Trophoblast cell (in vitro differentiated cells and primary cell): ENCODE measurements at regions not wholly inside any gene's neighbourhood (a gene's known extent, or its start where the extent isn't known, plus 50 kb on each side); places are given as distances from the start of the nearest gene placed in this dataset.
"Not testable (repeated sequence)": the region's sequence is repeated elsewhere in the genome, so short reads cannot be mapped to it uniquely, and the experiment has no call there.

ENCODE experiments used
- DNase-seq, 2 donors: peaks; one replicate each; pipeline ENCODE4 v3.0.0-alpha.2; 2016
- H2AFZ ChIP-seq: 2 replicates; pipeline ENCODE4 v1.6.1; 2013; ENCODE audit warnings: low read length, moderate library complexity, mild to moderate bottlenecking; ENCODE audit not compliant: insufficient read depth, poor library complexity
- H2AK5ac ChIP-seq: 2 replicates; pipeline ENCODE4 v1.6.1; 2013; ENCODE audit warnings: mild to moderate bottlenecking, low read length
- H2BK120ac ChIP-seq: 2 replicates; pipeline ENCODE4 v1.6.1; 2013; ENCODE audit warnings: low read length, mild to moderate bottlenecking, moderate library complexity; ENCODE audit not compliant: insufficient read depth, poor library complexity
- H2BK12ac ChIP-seq: 2 replicates; pipeline ENCODE4 v1.6.1; 2013; ENCODE audit warnings: mild to moderate bottlenecking, low read length, moderate library complexity
- H2BK5ac ChIP-seq: 2 replicates; pipeline ENCODE4 v1.6.1; 2013; ENCODE audit warnings: low read length, low read depth, moderate library complexity, mild to moderate bottlenecking; ENCODE audit not compliant: poor library complexity
- H3K14ac ChIP-seq: 2 replicates; pipeline ENCODE4 v1.6.1; 2013; ENCODE audit warnings: mild to moderate bottlenecking, low read length
- H3K18ac ChIP-seq: 2 replicates; pipeline ENCODE4 v1.6.1; 2013; ENCODE audit warnings: mild to moderate bottlenecking, low read length
- H3K23ac ChIP-seq: 2 replicates; pipeline ENCODE4 v1.6.1; 2013; ENCODE audit warnings: low read length
- H3K27ac ChIP-seq: 2 replicates; pipeline ENCODE4 v1.5.1; 2013; ENCODE audit warnings: low read depth, mild to moderate bottlenecking, inconsistent platforms, low read length, moderate library complexity
- H3K27me3 ChIP-seq: 2 replicates; pipeline ENCODE4 v1.6.1; 2013; ENCODE audit warnings: inconsistent platforms, mild to moderate bottlenecking, low read length, moderate library complexity; ENCODE audit not compliant: insufficient read depth
- H3K36me3 ChIP-seq, 2 experiments: 1 replicate in 1 of 2; 2 replicates in 1 of 2; pipeline ENCODE4 v1.6.1; 2013; ENCODE audit warnings: low read length in 2 of 2, mild to moderate bottlenecking in 2 of 2, moderate library complexity in 1 of 2; ENCODE audit not compliant: insufficient read depth in 2 of 2, control insufficient read depth in 1 of 2
- H3K4ac ChIP-seq: 2 replicates; pipeline ENCODE4 v1.6.1; 2013; ENCODE audit warnings: low read depth, mild to moderate bottlenecking, low read length, moderate library complexity
- H3K4me1 ChIP-seq, 2 experiments: 1 replicate in 1 of 2; 2 replicates in 1 of 2; pipeline ENCODE4 v1.6.1; 2013; ENCODE audit warnings: low read length in 2 of 2, mild to moderate bottlenecking in 2 of 2, moderate library complexity in 1 of 2; ENCODE audit not compliant: insufficient read depth in 2 of 2, control insufficient read depth in 1 of 2
- H3K4me2 ChIP-seq: 2 replicates; pipeline ENCODE4 v1.6.1; 2013; ENCODE audit warnings: inconsistent platforms, mild to moderate bottlenecking, low read length, moderate library complexity
- H3K4me3 ChIP-seq: 2 replicates; pipeline ENCODE4 v1.5.1; 2013; ENCODE audit warnings: mild to moderate bottlenecking, low read depth, low read length, inconsistent platforms
- H3K79me1 ChIP-seq: one replicate; pipeline ENCODE4 v1.6.1; 2013; ENCODE audit warnings: low read length
- H3K79me2 ChIP-seq: 2 replicates; pipeline ENCODE4 v1.6.1; 2013; ENCODE audit warnings: low read length, mild to moderate bottlenecking; ENCODE audit not compliant: control insufficient read depth, insufficient read depth, poor library complexity
- H3K9ac ChIP-seq: 2 replicates; pipeline ENCODE4 v1.6.1; 2013; ENCODE audit warnings: mild to moderate bottlenecking, low read length
- H3K9me3 ChIP-seq: 2 replicates; pipeline ENCODE4 v1.6.1; 2013; ENCODE audit warnings: low read depth, mild to moderate bottlenecking, control low read depth, inconsistent platforms, low read length; ENCODE audit not compliant: insufficient read depth
- H4K12ac ChIP-seq: 2 replicates; pipeline ENCODE4 v1.6.1; 2013; ENCODE audit warnings: low read depth, mild to moderate bottlenecking, low read length, moderate library complexity
- H4K8ac ChIP-seq: 2 replicates; pipeline ENCODE4 v1.6.1; 2013; ENCODE audit warnings: low read depth, mild to moderate bottlenecking, low read length, moderate library complexity
- H4K91ac ChIP-seq: one replicate; pipeline ENCODE4 v1.6.1; 2013; ENCODE audit warnings: low read depth, mild to moderate bottlenecking, low read length, moderate library complexity
- WGBS: extraction: QIAGEN DNeasy Blood & Tissue Kit; methylation state at CpG from one replicate; pipeline ENCODE4 v1.1.7; 2013; ENCODE audit warnings: missing lambda C conversion rate; ENCODE audit not compliant: insufficient read length, insufficient coverage; ENCODE audit errors: extremely low coverage; 5-methylcytosine and 5-hydroxymethylcytosine counted together

- H4K91ac ChIP-seq, H3K4me2 ChIP-seq, DNase-seq, H3K36me3 ChIP-seq, H3K14ac ChIP-seq, H3K9me3 ChIP-seq, H3K23ac ChIP-seq, H3K4me1 ChIP-seq, H4K12ac ChIP-seq, H3K4ac ChIP-seq, H3K27me3 ChIP-seq, H4K8ac ChIP-seq, H2BK12ac ChIP-seq, H2BK5ac ChIP-seq, H2AK5ac ChIP-seq, H3K79me1 ChIP-seq, H3K9ac ChIP-seq, H3K4me3 ChIP-seq, H3K79me2 ChIP-seq, H2AFZ ChIP-seq, H2BK120ac ChIP-seq, H3K27ac ChIP-seq, H3K18ac ChIP-seq: not testable (repeated sequence)
- no CpG with 5 or more reads among the region's 5 CpGs for WGBS
These were observed 832.7 kb upstream of the PRKX start for GRCh38 chrX:4546178-4546577.

- Histone ChIP-seq H3K79me2 (no peaks in the 10 kb centered on the region), H3K4me3 (no peak overlapping the region), H2BK120ac (no peak overlapping the region), H2AK5ac (no peak overlapping the region), H3K4me2 (no peak overlapping the region), H4K91ac (no peak overlapping the region), H4K12ac (no peak overlapping the region), H3K27ac (no peak overlapping the region), H3K27me3 (no peaks in the 10 kb centered on the region), H3K4me1 (no peaks in the 10 kb centered on the region), H3K9me3 (no peaks in the 10 kb centered on the region), H3K9ac (no peak overlapping the region), H4K8ac (no peak overlapping the region), H3K14ac (no peak overlapping the region), H3K36me3 (no peaks in the 10 kb centered on the region), H2BK12ac (no peak overlapping the region), H3K23ac (no peak overlapping the region), H3K79me1 (no peaks in the 10 kb centered on the region), H2BK5ac (no peak overlapping the region), H3K4ac (no peak overlapping the region), H2AFZ (no peak overlapping the region), H3K18ac (no peak overlapping the region)
- no CpG with 5 or more reads among the region's 1 CpG for WGBS
- no peak for DNase-seq
These were observed 814.8 kb upstream of the PRKX start for GRCh38 chrX:4528247-4528646.

GRCh38 chrX:4485912-4486311 is 772.5 kb upstream of the PRKX start:
- no peak overlapping the region for H3K18ac ChIP-seq
- H3K27ac ChIP-seq, result no peak overlapping the region
- no peak overlapping the region for H3K14ac ChIP-seq
- no peak overlapping the region for H4K8ac ChIP-seq
- no peak overlapping the region for H2BK120ac ChIP-seq
- no peak overlapping the region for H2AK5ac ChIP-seq
- H3K36me3 ChIP-seq, result no peaks in the 10 kb centered on the region
- no peaks in the 10 kb centered on the region for H3K4me1 ChIP-seq
- H4K12ac ChIP-seq, result no peak overlapping the region
- no peaks in the 10 kb centered on the region for H3K27me3 ChIP-seq
- no peak overlapping the region for H3K4me2 ChIP-seq
- no peak overlapping the region for H3K4me3 ChIP-seq
- H4K91ac ChIP-seq, result no peak overlapping the region
- no peak overlapping the region for H2BK5ac ChIP-seq
- no peak overlapping the region for H2BK12ac ChIP-seq
- peaks cover 3% of the 10 kb centered on the region for H3K79me1 ChIP-seq
- H3K79me2 ChIP-seq, result no peaks in the 10 kb centered on the region
- H3K4ac ChIP-seq, result no peak overlapping the region
- no peak overlapping the region for H3K9ac ChIP-seq
- H3K9me3 ChIP-seq, result no peaks in the 10 kb centered on the region
- no peak overlapping the region for H2AFZ ChIP-seq
- peak in 1 of 2 donors; percentile 16 for DNase-seq
- H3K23ac ChIP-seq, result no peak overlapping the region
- WGBS, result no CpG with 5 or more reads among the region's 4 CpGs

GRCh38 chrX:4484266-4484665 is 770.8 kb upstream of the PRKX start:
- Histone ChIP-seq H4K8ac (no peak overlapping the region), H3K27me3 (no peaks in the 10 kb centered on the region), H3K79me2 (no peaks in the 10 kb centered on the region), H3K79me1 (peaks cover 3% of the 10 kb centered on the region), H2AK5ac (no peak overlapping the region), H2BK5ac (no peak overlapping the region), H3K4me2 (no peak overlapping the region), H3K18ac (no peak overlapping the region), H2BK12ac (no peak overlapping the region), H2AFZ (no peak overlapping the region), H3K9me3 (no peaks in the 10 kb centered on the region), H3K4me1 (no peaks in the 10 kb centered on the region), H3K9ac (no peak overlapping the region), H3K27ac (peak overlapping the region; percentile 43), H3K23ac (no peak overlapping the region), H3K4me3 (no peak overlapping the region), H3K14ac (no peak overlapping the region), H4K91ac (no peak overlapping the region), H2BK120ac (peak overlapping the region; percentile 22), H4K12ac (no peak overlapping the region), H3K36me3 (no peaks in the 10 kb centered on the region), H3K4ac (no peak overlapping the region)
- WGBS, result no CpG with 5 or more reads among the region's 5 CpGs
- DNase-seq, result peak; percentile 50 to 69
